ENCODE measurements at regions not wholly inside any gene's neighbourhood (a gene's known extent, or its start where the extent isn't known, plus 50 kb on each side); places are given as distances from the start of the nearest gene placed in this dataset.
A peak's percentile ranks its signal among the peaks of the same experiment; 100 is the strongest.

- DNase-seq: no peak
Observed at GRCh38 chr5:149441986-149442385, 62.9 kb upstream of the IL17B start.

DNA sequence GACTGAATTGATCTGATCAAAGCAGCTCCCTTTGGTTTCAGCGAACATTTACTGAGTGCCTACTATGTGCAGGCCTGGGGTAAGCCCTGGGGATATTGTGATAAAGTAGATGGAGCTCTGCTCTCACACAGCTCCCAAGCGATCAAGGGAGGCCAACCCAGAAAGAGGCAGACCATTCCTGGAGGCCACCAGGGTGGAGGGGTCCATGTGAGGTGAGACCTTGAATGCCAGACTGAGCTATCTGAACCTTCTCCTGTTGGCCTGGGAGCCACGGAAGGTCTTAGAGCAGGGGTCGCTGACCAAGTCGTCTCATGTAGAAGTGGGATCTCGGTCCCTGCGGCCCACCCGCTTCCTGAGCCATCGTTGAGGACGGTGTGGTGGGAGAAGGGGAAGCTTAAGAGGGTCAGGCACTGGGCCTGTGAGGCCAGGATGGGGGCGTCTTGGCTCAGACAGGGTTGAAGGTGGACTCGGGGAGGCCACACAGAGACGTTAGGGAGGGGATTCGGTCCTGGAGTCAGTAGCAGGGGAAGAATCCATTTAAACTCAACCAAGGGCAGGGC lies 62.2 kb upstream of the IL17B start:
- DNase-seq: no peak

GRCh38 chr5:149439899-149440542 lies 60.9 kb upstream of the IL17B start:
- peak; percentile 80 for DNase-seq

- no peak for DNase-seq
Observed at GRCh38 chr5:149438711-149439132, 59.6 kb upstream of the IL17B start.

GRCh38 chr5:149438281-149438680 lies 59.2 kb upstream of the IL17B start:
- DNase-seq: no peak

- DNase-seq: no peak
Observed at GRCh38 chr5:149437391-149438040, 58.4 kb upstream of the IL17B start.

- no peak for DNase-seq
Observed at GRCh38 chr5:149435660-149436059, 56.6 kb upstream of the IL17B start.

DNA sequence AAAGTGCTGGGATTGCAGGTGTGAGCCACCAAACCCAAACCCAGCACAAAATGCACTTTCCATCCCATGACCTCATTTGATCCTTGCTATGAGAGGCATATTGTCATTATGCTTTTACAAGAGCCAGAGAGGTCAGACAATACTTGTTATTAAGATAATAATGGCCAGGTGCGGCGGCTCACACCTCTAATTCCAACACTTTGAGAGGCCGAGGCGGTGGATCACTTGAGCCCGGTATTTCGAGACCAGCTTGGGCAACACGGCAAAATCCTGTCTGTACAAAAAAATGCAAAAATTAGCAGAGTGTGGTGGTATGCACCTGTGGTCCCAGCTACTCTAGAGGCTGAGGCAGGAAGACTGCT lies 55.9 kb upstream of the IL17B start:
- no peak for DNase-seq

DNA sequence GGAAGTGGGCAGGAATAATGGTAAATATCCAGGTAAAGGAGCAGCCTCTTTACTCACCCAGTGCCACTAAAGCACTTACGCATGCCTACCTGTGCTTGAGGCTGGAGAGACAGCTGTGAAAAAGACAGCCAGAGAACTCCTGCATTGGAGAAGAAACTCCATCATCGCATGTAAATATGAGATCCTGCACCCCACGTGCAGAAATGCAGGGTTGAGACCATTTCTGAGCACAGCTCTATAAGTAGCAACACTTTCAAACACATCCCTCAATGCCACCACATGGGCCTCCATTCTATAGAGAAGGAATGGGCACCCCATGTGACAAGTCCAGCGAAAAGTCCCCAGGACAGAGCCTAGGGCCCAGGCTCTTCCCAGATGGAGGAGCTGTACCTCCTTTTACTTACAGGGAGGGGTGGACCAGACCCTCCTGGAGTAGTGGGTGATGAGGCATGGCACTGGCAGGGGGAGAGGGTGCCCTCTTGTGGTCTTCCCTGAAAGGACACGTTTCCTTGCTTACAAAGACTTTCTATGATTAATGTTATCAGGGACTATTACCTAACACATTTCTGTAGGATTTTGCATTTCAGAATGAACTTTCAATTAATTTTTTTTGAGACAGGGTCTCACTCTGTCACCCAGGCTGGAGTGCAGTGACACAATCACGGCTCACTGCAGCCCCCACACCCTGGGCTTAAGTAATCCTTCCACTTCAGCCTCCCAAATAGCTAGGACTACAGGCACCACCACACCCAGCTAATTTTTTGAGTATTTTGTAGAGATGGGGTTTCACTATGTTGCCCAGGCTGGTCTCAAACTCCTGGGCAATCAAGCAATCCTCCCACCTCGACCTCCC lies 55.3 kb upstream of the IL17B start:
- peak; percentile 65 for DNase-seq

DNA sequence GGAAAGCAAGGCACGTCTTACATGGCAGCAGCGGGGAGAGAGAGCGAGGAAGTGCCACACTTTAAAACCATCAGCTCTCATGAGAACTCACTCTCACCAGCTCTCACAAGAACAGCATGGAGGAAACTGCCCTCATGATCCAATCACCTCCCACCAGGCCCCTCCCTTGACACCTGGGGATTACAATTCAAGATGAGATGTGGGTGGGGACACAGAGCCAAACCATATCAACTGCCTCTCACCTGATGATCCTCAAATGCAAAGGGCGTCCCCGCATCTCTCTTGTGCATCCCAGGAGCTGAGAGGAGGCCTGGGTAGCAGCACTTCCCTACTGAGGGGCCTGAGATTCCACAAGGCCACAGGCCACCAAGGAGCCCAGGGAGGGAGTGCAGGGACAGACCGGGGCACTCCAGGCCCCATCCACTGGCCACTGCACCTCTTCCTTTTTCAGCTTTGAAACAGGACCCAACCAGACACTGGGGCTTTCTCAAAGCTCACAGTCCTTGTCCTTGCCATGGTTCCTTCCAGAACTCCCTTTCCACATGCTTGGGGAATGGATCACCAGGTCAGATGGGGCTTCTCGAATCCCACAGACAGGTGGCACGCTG lies 54.5 kb upstream of the IL17B start:
- DNase-seq: no peak

DNA sequence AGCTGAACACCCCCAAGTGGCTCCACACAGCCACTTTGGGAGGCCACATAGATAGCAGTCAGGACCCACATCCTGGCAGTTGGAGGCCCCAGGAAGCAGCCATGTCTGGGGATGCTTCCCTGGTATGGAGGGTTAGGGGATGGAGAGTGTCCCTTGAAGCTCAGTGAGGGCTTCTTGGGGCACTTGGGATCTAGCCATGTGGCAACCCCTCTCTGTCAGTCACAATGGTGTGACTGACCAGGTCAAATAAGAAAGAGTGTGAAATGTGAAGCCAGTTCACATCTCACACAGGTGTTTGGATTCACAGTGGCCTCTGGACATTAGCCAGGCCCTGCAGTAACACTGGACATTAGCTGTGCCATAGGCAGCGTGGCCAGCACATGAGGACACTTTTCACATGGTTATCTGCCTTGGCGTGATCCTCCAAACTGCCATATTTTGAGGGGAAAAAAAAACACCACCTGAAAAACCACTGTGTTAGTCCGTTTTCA lies 53.9 kb upstream of the IL17B start:
- DNase-seq: no peak

GRCh38 chr5:149432376-149432775 lies 53.3 kb upstream of the IL17B start:
- DNase-seq: no peak

- DNase-seq: no peak
Observed at GRCh38 chr5:149429839-149430721, 51.0 kb upstream of the IL17B start.

Data from NCI-H510A treated with DMSO at 0.1 percent for 48 hours (cell line).